ENCODE measurements at regions not wholly inside any gene's neighbourhood (a gene's known extent, or its start where the extent isn't known, plus 50 kb on each side); places are given as distances from the start of the nearest gene placed in this dataset.

DNA sequence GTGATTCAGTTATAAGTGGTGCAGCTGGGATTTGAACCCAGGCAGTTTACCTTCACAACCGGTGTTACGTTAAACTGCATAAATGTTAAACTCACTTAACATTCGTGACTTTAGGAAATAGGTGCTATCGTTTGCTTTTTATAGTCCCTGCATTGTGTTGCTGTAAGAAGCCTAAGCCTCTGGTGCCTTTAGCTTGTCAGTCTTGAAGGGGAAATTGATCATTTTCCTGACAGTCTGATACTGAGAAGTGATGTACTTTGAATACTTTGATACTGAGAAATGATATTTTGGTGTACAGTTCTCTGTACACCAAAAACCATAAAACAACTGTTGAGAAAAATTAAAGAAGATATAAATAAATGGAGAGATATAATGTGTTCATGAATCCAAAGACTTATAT is 52.5 kb upstream of the NEDD9 start:
- H3K4me2 ChIP-seq (ENCODE audit: insufficient read depth, low read length) = no peak overlapping the region
- DNase-seq (no peak), ATAC-seq (ENCODE audit: insufficient read depth, low read depth) (no peak)
- H3K4me3 ChIP-seq (ENCODE audit: low read depth in 1 of 2, low read length in 2 of 2) = no peak overlapping the region
- no peak for TF ChIP-seq CTCF (IDR thresholded peaks at IDR 0.05; ENCODE audit: borderline replicate concordance, extremely low read depth, low read length, poor library complexity, severe bottlenecking)
- no peak for TF ChIP-seq EZH2 (IDR thresholded peaks at IDR 0.05; ENCODE audit: borderline replicate concordance, low read depth, low read length, severe bottlenecking)
- no peaks in the 10 kb centered on the region for H3K9me3 ChIP-seq (ENCODE audit: insufficient read depth, low read length, severe bottlenecking)
- no peaks in the 10 kb centered on the region for H3K4me1 ChIP-seq (ENCODE audit: insufficient read depth, low read length)
- H3K36me3 ChIP-seq (ENCODE audit: insufficient read depth, low read length) = no peaks in the 10 kb centered on the region
- H3K27ac ChIP-seq (ENCODE audit: low read length) = no peak overlapping the region
- no peak overlapping the region for H2AFZ ChIP-seq (ENCODE audit: low read depth, low read length)
- no peaks in the 10 kb centered on the region for H4K20me1 ChIP-seq (ENCODE audit: insufficient read depth, low read length)
- no peaks in the 10 kb centered on the region for H3K27me3 ChIP-seq (ENCODE audit: insufficient read depth, low read length, poor library complexity)
- H3K79me2 ChIP-seq (ENCODE audit: insufficient read depth, low read length) = no peaks in the 10 kb centered on the region
- no peak overlapping the region for H3K9ac ChIP-seq (ENCODE audit: low read depth, low read length)

DNA sequence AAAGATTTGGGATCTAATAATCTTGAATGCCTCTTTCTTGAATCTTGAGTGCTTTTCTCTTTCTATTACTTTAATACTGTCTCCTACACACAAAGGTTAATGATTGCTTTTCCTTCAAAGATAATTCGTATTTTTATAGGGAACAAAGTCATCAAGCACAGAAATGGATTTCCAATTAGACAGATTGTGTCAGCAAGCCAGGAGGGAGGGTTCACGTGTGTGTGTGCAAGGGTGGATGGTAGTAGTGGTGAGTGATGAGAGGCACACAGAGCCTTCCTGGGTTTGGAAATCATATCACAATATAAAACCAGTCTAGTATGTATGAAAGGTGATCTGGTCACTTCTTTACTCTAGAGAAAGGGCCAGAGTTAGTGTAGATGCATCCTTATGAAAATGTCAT is 51.2 kb upstream of the NEDD9 start:
- no peaks in the 10 kb centered on the region for H3K27me3 ChIP-seq (ENCODE audit: insufficient read depth, low read length, poor library complexity)
- H3K4me1 ChIP-seq (ENCODE audit: insufficient read depth, low read length) = no peaks in the 10 kb centered on the region
- no peak overlapping the region for H3K9ac ChIP-seq (ENCODE audit: low read depth, low read length)
- H3K36me3 ChIP-seq (ENCODE audit: insufficient read depth, low read length) = no peaks in the 10 kb centered on the region
- no peak overlapping the region for H3K4me2 ChIP-seq (ENCODE audit: insufficient read depth, low read length)
- no peak overlapping the region for H3K27ac ChIP-seq (ENCODE audit: low read length)
- no peaks in the 10 kb centered on the region for H4K20me1 ChIP-seq (ENCODE audit: insufficient read depth, low read length)
- TF ChIP-seq CTCF (IDR thresholded peaks at IDR 0.05; ENCODE audit: borderline replicate concordance, extremely low read depth, low read length, poor library complexity, severe bottlenecking) = no peak
- no peak for TF ChIP-seq EZH2 (IDR thresholded peaks at IDR 0.05; ENCODE audit: borderline replicate concordance, low read depth, low read length, severe bottlenecking)
- ATAC-seq (ENCODE audit: insufficient read depth, low read depth) (no peak), DNase-seq (no peak)
- no peaks in the 10 kb centered on the region for H3K9me3 ChIP-seq (ENCODE audit: insufficient read depth, low read length, severe bottlenecking)
- no peak overlapping the region for H2AFZ ChIP-seq (ENCODE audit: low read depth, low read length)
- no peaks in the 10 kb centered on the region for H3K79me2 ChIP-seq (ENCODE audit: insufficient read depth, low read length)
- H3K4me3 ChIP-seq (ENCODE audit: low read depth in 1 of 2, low read length in 2 of 2) = no peak overlapping the region

GRCh38 chr6:11282875-11283274 is 50.4 kb upstream of the NEDD9 start:
- ATAC-seq (ENCODE audit: insufficient read depth, low read depth) (no peak), DNase-seq (no peak)
- no peak overlapping the region for H3K4me3 ChIP-seq (ENCODE audit: low read depth in 1 of 2, low read length in 2 of 2)
- no peak overlapping the region for H2AFZ ChIP-seq (ENCODE audit: low read depth, low read length)
- H3K4me2 ChIP-seq (ENCODE audit: insufficient read depth, low read length) = no peak overlapping the region
- no peaks in the 10 kb centered on the region for H4K20me1 ChIP-seq (ENCODE audit: insufficient read depth, low read length)
- no peaks in the 10 kb centered on the region for H3K36me3 ChIP-seq (ENCODE audit: insufficient read depth, low read length)
- no peaks in the 10 kb centered on the region for H3K79me2 ChIP-seq (ENCODE audit: insufficient read depth, low read length)
- no peaks in the 10 kb centered on the region for H3K27me3 ChIP-seq (ENCODE audit: insufficient read depth, low read length, poor library complexity)
- H3K4me1 ChIP-seq (ENCODE audit: insufficient read depth, low read length) = no peaks in the 10 kb centered on the region
- no peak overlapping the region for H3K9ac ChIP-seq (ENCODE audit: low read depth, low read length)
- no peaks in the 10 kb centered on the region for H3K9me3 ChIP-seq (ENCODE audit: insufficient read depth, low read length, severe bottlenecking)
- no peak for TF ChIP-seq EZH2 (IDR thresholded peaks at IDR 0.05; ENCODE audit: borderline replicate concordance, low read depth, low read length, severe bottlenecking)
- TF ChIP-seq CTCF (IDR thresholded peaks at IDR 0.05; ENCODE audit: borderline replicate concordance, extremely low read depth, low read length, poor library complexity, severe bottlenecking) = no peak
- H3K27ac ChIP-seq (ENCODE audit: low read length) = no peak overlapping the region
